ENCODE measurements at regions not wholly inside any gene's neighbourhood (a gene's known extent, or its start where the extent isn't known, plus 50 kb on each side); places are given as distances from the start of the nearest gene placed in this dataset.
A peak's percentile ranks its signal among the peaks of the same experiment; 100 is the strongest.

GRCh38 chr1:193472430-193472829 lies 286.0 kb upstream of the B3GALT2 start:
- Mint-ChIP-seq H3K4me1 (ENCODE audit: low read depth) (peaks cover 21% of the 10 kb centered on the region), H3K9me3 (peaks cover 5% of the 10 kb centered on the region), H3K27me3 (ENCODE audit: low read depth) (no peaks in the 10 kb centered on the region), H3K27ac (no peak overlapping the region), H3K4me3 (no peak overlapping the region), H3K36me3 (ENCODE audit: low read depth) (peaks cover 1% of the 10 kb centered on the region)
- no peak for DNase-seq
- CTCF ChIA-PET = no interaction called here
- intact Hi-C loops (cut with micrococcal nuclease) = no loop called here

GRCh38 chr1:193471981-193472380 lies 285.6 kb upstream of the B3GALT2 start:
- CTCF ChIA-PET = no interaction called here
- H3K36me3 Mint-ChIP-seq (ENCODE audit: low read depth) = peaks cover 1% of the 10 kb centered on the region
- DNase-seq = no peak
- H3K27ac Mint-ChIP-seq = no peak overlapping the region
- no peaks in the 10 kb centered on the region for H3K27me3 Mint-ChIP-seq (ENCODE audit: low read depth)
- no peak overlapping the region for H3K4me3 Mint-ChIP-seq
- H3K4me1 Mint-ChIP-seq (ENCODE audit: low read depth) = peaks cover 20% of the 10 kb centered on the region
- intact Hi-C loops (cut with micrococcal nuclease) = no loop called here
- H3K9me3 Mint-ChIP-seq = peaks cover 5% of the 10 kb centered on the region

DNA sequence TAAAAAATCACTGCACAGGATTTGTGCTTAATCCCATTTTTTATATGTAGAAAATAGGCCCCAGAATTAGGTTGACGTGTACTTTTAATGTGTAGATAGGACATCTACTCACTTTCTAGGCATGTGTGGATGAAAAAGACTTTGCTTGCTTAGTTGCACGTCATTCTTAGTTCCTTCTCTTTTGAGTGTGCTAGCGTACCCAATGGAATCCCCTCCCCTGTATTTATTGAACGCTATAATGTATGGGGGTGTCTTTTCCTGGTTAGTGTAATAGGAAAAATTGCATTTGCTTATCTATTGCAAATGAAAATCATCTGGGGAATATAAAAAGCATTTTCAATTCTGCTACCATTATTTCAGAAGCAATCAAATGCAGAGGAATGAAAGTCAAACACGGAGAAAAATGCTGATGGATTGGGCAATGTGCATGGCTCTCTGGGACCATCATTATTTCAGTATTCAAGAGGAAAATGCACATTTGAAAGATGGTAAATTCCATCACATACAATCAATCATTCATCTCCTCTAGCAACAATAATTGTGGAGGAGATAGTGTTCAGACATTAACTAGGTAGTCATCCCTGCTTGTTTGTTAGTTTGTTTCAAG lies 277.0 kb upstream of the B3GALT2 start:
- no peak for DNase-seq
- CTCF ChIA-PET = no interaction called here
- peaks cover 41% of the 10 kb centered on the region for H3K4me1 Mint-ChIP-seq (ENCODE audit: low read depth)
- intact Hi-C loops (cut with micrococcal nuclease) = no loop called here
- H3K36me3 Mint-ChIP-seq (ENCODE audit: low read depth) = no peaks in the 10 kb centered on the region
- H3K4me3 Mint-ChIP-seq = no peak overlapping the region
- no peaks in the 10 kb centered on the region for H3K9me3 Mint-ChIP-seq
- no peaks in the 10 kb centered on the region for H3K27me3 Mint-ChIP-seq (ENCODE audit: low read depth)
- no peak overlapping the region for H3K27ac Mint-ChIP-seq

- H3K27ac Mint-ChIP-seq = no peak overlapping the region
- DNase-seq = no peak
- H3K36me3 Mint-ChIP-seq (ENCODE audit: low read depth) = no peaks in the 10 kb centered on the region
- peak overlapping the region; percentile 31 for H3K4me3 Mint-ChIP-seq
- no peaks in the 10 kb centered on the region for H3K27me3 Mint-ChIP-seq (ENCODE audit: low read depth)
- intact Hi-C loops (cut with micrococcal nuclease) = loop anchor here (1.0 kb wide), 1 partner anchor 13 kb away; no protein-coding TSS in a partner anchor
- peaks cover 42% of the 10 kb centered on the region for H3K4me1 Mint-ChIP-seq (ENCODE audit: low read depth)
- H3K9me3 Mint-ChIP-seq = no peaks in the 10 kb centered on the region
- CTCF ChIA-PET = no interaction called here
Observed at GRCh38 chr1:193462629-193463320, 276.4 kb upstream of the B3GALT2 start.

- CTCF ChIA-PET = no interaction called here
- Mint-ChIP-seq H3K27ac (no peak overlapping the region), H3K27me3 (ENCODE audit: low read depth) (no peaks in the 10 kb centered on the region), H3K4me1 (ENCODE audit: low read depth) (peaks cover 35% of the 10 kb centered on the region), H3K9me3 (no peaks in the 10 kb centered on the region), H3K4me3 (no peak overlapping the region), H3K36me3 (ENCODE audit: low read depth) (no peaks in the 10 kb centered on the region)
- DNase-seq = peak; percentile 23
- intact Hi-C loops (cut with micrococcal nuclease) = loop anchor here (1.0 to 5.0 kb wide), 6 partner anchors 21 to 839 kb away; no protein-coding TSS in a partner anchor
Observed at GRCh38 chr1:193458628-193459027, 272.2 kb upstream of the B3GALT2 start.

GRCh38 chr1:193457676-193458075 lies 271.3 kb upstream of the B3GALT2 start:
- peaks cover 26% of the 10 kb centered on the region for H3K4me1 Mint-ChIP-seq (ENCODE audit: low read depth)
- H3K27ac Mint-ChIP-seq = no peak overlapping the region
- CTCF ChIA-PET = no interaction called here
- DNase-seq = no peak
- H3K9me3 Mint-ChIP-seq = no peaks in the 10 kb centered on the region
- no peaks in the 10 kb centered on the region for H3K36me3 Mint-ChIP-seq (ENCODE audit: low read depth)
- no peak overlapping the region for H3K4me3 Mint-ChIP-seq
- intact Hi-C loops (cut with micrococcal nuclease) = loop anchor here (1.0 to 5.0 kb wide), 6 partner anchors 22 to 840 kb away; no protein-coding TSS in a partner anchor
- no peaks in the 10 kb centered on the region for H3K27me3 Mint-ChIP-seq (ENCODE audit: low read depth)

- Mint-ChIP-seq H3K4me1 (ENCODE audit: low read depth) (peaks cover 23% of the 10 kb centered on the region), H3K36me3 (ENCODE audit: low read depth) (no peaks in the 10 kb centered on the region), H3K27me3 (ENCODE audit: low read depth) (no peaks in the 10 kb centered on the region), H3K9me3 (no peaks in the 10 kb centered on the region), H3K27ac (no peak overlapping the region), H3K4me3 (no peak overlapping the region)
- CTCF ChIA-PET = no interaction called here
- DNase-seq = no peak
- intact Hi-C loops (cut with micrococcal nuclease) = loop anchor here (5.0 kb wide), 2 partner anchors 600 to 840 kb away; no protein-coding TSS in a partner anchor
Observed at GRCh38 chr1:193456811-193457280, 270.4 kb upstream of the B3GALT2 start.

GRCh38 chr1:193451606-193452005 lies 265.2 kb upstream of the B3GALT2 start:
- intact Hi-C loops (cut with micrococcal nuclease) = no loop called here
- Mint-ChIP-seq H3K27me3 (ENCODE audit: low read depth) (no peaks in the 10 kb centered on the region), H3K4me1 (ENCODE audit: low read depth) (peaks cover 14% of the 10 kb centered on the region), H3K4me3 (no peak overlapping the region), H3K9me3 (no peaks in the 10 kb centered on the region), H3K27ac (no peak overlapping the region), H3K36me3 (ENCODE audit: low read depth) (no peaks in the 10 kb centered on the region)
- no peak for DNase-seq
- CTCF ChIA-PET = no interaction called here

- intact Hi-C loops (cut with micrococcal nuclease) = no loop called here
- H3K4me1 Mint-ChIP-seq (ENCODE audit: low read depth) = peaks cover 14% of the 10 kb centered on the region
- CTCF ChIA-PET = interaction anchor here (0.6 kb wide), 1 partner anchor 450 kb away, joined by 3 read pairs; no protein-coding TSS in a partner anchor
- H3K4me3 Mint-ChIP-seq = no peak overlapping the region
- DNase-seq = no peak
- H3K27ac Mint-ChIP-seq = no peak overlapping the region
- H3K36me3 Mint-ChIP-seq (ENCODE audit: low read depth) = no peaks in the 10 kb centered on the region
- no peaks in the 10 kb centered on the region for H3K9me3 Mint-ChIP-seq
- H3K27me3 Mint-ChIP-seq (ENCODE audit: low read depth) = no peaks in the 10 kb centered on the region
Observed at GRCh38 chr1:193451001-193451400, 264.6 kb upstream of the B3GALT2 start.

- Mint-ChIP-seq H3K36me3 (ENCODE audit: low read depth) (no peaks in the 10 kb centered on the region), H3K4me1 (ENCODE audit: low read depth) (peaks cover 14% of the 10 kb centered on the region), H3K27ac (peak overlapping the region; percentile 18), H3K4me3 (no peak overlapping the region), H3K9me3 (no peaks in the 10 kb centered on the region), H3K27me3 (ENCODE audit: low read depth) (no peaks in the 10 kb centered on the region)
- intact Hi-C loops (cut with micrococcal nuclease) = loop anchor here (2.0 kb wide), 2 partner anchors 30 to 38 kb away; no protein-coding TSS in a partner anchor
- CTCF ChIA-PET = no interaction called here
- DNase-seq = peak; percentile 32
Observed at GRCh38 chr1:193448682-193449461, 262.5 kb upstream of the B3GALT2 start.

GRCh38 chr1:193443886-193444285 lies 257.5 kb upstream of the B3GALT2 start:
- no peak for DNase-seq
- Mint-ChIP-seq H3K9me3 (peaks cover 5% of the 10 kb centered on the region), H3K36me3 (ENCODE audit: low read depth) (no peaks in the 10 kb centered on the region), H3K4me3 (no peak overlapping the region), H3K4me1 (ENCODE audit: low read depth) (peaks cover 6% of the 10 kb centered on the region), H3K27ac (no peak overlapping the region), H3K27me3 (ENCODE audit: low read depth) (no peaks in the 10 kb centered on the region)
- intact Hi-C loops (cut with micrococcal nuclease) = no loop called here
- CTCF ChIA-PET = interaction anchor here (0.8 kb wide), 1 partner anchor 12 kb away, joined by 4 read pairs; no protein-coding TSS in a partner anchor

- CTCF ChIA-PET = no interaction called here
- Mint-ChIP-seq H3K27me3 (ENCODE audit: low read depth) (no peaks in the 10 kb centered on the region), H3K4me1 (ENCODE audit: low read depth) (peaks cover 10% of the 10 kb centered on the region), H3K9me3 (peaks cover 15% of the 10 kb centered on the region), H3K36me3 (ENCODE audit: low read depth) (peaks cover 6% of the 10 kb centered on the region), H3K4me3 (no peak overlapping the region), H3K27ac (no peak overlapping the region)
- no peak for DNase-seq
- intact Hi-C loops (cut with micrococcal nuclease) = no loop called here
Observed at GRCh38 chr1:193438771-193439170, 252.4 kb upstream of the B3GALT2 start.
